GM23338 (cell line): ENCODE measurements at regions not wholly inside any gene's neighbourhood (a gene's known extent, or its start where the extent isn't known, plus 50 kb on each side); places are given as distances from the start of the nearest gene placed in this dataset.

ENCODE experiments used
- EZH2 ChIP-seq: fragments of 200-600 bp; sonication (generic); IDR thresholded peaks from one replicate; pipeline ENCODE4 v1.8.0; 2017; ENCODE audit warnings: antibody characterized with exemption, mild to moderate bottlenecking, low read depth; ENCODE audit not compliant: unreplicated experiment
- EZH2phosphoT487 ChIP-seq: fragments of 200-600 bp; sonication (generic); IDR thresholded peaks from one replicate; pipeline ENCODE4 v1.8.1; 2018; ENCODE audit warnings: antibody characterized with exemption; ENCODE audit not compliant: unreplicated experiment
- TF ChIP-seq, protein P1 (sequence below), 2 experiments: fragments of 200-600 bp in 1 of 2; sonication (generic) in 1 of 2; conservative IDR thresholded peaks; 2 replicates each; pipeline versions ENCODE4 v1.5.1 to v1.6.1; 2016 to 2017; ENCODE audit warnings: antibody characterized with exemption in 2 of 2, low read depth in 2 of 2, mild to moderate bottlenecking in 2 of 2, moderate library complexity in 1 of 2

- TF ChIP-seq, protein P1, sequence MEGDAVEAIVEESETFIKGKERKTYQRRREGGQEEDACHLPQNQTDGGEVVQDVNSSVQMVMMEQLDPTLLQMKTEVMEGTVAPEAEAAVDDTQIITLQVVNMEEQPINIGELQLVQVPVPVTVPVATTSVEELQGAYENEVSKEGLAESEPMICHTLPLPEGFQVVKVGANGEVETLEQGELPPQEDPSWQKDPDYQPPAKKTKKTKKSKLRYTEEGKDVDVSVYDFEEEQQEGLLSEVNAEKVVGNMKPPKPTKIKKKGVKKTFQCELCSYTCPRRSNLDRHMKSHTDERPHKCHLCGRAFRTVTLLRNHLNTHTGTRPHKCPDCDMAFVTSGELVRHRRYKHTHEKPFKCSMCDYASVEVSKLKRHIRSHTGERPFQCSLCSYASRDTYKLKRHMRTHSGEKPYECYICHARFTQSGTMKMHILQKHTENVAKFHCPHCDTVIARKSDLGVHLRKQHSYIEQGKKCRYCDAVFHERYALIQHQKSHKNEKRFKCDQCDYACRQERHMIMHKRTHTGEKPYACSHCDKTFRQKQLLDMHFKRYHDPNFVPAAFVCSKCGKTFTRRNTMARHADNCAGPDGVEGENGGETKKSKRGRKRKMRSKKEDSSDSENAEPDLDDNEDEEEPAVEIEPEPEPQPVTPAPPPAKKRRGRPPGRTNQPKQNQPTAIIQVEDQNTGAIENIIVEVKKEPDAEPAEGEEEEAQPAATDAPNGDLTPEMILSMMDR (conservative IDR thresholded peaks at IDR 0.05; ENCODE audit: low read depth in 2 of 2): no peak
- TF ChIP-seq EZH2 (no peak), EZH2phosphoT487 (no peak)
These were observed 528.5 kb downstream of the BCL11B start for GRCh38 chr14:98743536-98743935.
